ENCODE measurements at regions not wholly inside any gene's neighbourhood (a gene's known extent, or its start where the extent isn't known, plus 50 kb on each side); places are given as distances from the start of the nearest gene placed in this dataset.

- TF ChIP-seq ZNF740 (CRISPR knock-in tag; IDR thresholded peaks at IDR 0.05) (no peak), ZNF740 (tag; IDR thresholded peaks at IDR 0.05) (no peak), HMGXB4 (CRISPR knock-in tag; IDR thresholded peaks at IDR 0.05) (no peak), ZFPM2 (CRISPR knock-in tag; IDR thresholded peaks at IDR 0.05) (no peak), ZNF764 (CRISPR knock-in tag; IDR thresholded peaks at IDR 0.05; ENCODE audit: low read depth) (no peak), KLF6 (CRISPR knock-in tag; IDR thresholded peaks at IDR 0.05; ENCODE audit: borderline replicate concordance) (no peak), ZNF395 (CRISPR knock-in tag; IDR thresholded peaks at IDR 0.05) (no peak), RUNX1 (IDR thresholded peaks at IDR 0.05; ENCODE audit: low read depth) (no peak), FIP1L1 (IDR thresholded peaks at IDR 0.05; ENCODE audit: low read depth, low read length, poor library complexity, severe bottlenecking) (no peak)
Observed at GRCh38 chr10:6774406-6774805, 194.3 kb upstream of the PRKCQ start (continued).
